ENCODE measurements at regions not wholly inside any gene's neighbourhood (a gene's known extent, or its start where the extent isn't known, plus 50 kb on each side); places are given as distances from the start of the nearest gene placed in this dataset.
"Not testable (repeated sequence)": the region's sequence is repeated elsewhere in the genome, so short reads cannot be mapped to it uniquely, and the experiment has no call there.

DNA sequence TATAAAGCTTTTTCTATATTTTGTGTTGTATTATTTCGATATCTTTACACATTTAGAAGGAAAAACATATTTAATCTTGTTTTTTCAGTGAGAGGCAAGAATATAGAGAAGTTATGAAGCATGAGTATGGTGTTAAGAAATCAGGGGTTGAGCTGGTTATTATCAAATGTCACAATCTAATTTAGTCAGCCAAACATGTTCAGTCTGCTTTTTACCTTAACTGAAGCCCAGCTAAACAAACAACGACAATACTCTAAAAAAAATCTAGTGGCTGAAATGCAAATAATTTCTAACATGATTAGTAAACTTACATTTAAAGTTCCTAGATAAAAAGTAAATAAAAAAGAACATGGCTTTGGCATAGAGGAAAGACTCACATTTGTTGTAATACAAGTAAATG is 433.8 kb upstream of the NRSN1 start:
- DNase-seq: no peak

DNA sequence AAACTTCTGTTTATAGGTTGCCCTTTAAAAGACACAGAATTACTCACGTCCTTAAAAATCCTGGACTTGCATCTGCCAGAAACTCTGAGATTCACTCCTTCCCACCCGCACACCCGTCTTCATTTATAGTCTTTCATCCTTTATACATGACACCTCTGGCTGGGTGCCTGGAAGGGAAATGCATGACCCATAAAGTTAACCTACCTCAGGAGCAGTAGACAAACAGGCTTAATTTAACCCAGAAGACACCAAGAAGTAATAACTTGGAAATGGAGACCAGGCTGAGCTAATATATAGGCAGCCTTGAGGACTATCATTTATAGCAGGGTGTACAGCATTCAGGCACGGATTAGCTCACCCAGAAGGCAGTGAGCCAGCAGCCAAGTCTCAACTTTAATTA is 429.0 kb upstream of the NRSN1 start:
- DNase-seq: no peak

DNA sequence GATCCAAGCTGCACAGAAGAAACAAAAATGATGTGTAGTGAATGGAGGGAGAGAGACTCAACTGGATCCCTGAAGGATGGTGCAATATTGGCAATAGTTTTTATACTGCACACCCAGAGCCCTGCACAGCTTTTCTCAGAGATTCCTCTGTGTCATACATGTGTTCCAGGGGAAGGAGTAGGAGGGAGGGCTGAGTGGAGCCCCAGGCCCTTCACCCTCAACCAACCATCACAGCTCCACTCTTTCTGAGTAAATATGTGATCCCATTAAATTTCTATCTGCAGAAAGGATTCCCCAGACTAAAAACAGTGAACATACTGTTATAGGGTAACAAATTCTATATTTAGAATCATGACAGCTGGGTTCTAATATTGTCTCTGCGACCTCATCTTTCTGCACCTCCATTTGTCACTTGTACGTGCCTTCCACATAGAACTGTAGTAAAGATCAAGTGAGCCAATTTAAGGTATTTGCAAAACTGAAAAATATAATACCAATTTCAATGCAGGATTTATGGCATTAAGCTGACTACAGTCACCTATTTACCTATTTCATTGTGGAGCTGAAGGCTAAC is 421.4 kb upstream of the NRSN1 start:
- no peak for DNase-seq

DNA sequence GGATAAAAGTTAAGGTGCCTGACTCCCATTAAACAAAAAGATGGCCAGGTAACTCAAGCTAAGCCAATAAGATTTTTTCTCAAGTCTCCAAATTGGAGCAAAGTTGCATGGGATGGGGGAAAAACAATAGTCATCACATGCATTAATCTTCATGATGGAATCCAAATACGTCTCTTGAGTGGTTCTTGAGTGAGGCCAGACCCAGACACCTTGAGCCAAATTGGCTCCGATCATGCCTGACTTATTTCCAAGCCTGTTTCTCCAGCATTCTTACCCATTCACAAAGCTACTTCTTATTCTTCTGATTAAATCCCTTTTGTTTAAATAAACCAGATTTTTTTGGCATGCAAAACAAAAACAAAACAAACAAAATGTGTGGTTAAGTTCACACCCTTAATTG is 420.3 kb upstream of the NRSN1 start:
- no peak for DNase-seq

DNA sequence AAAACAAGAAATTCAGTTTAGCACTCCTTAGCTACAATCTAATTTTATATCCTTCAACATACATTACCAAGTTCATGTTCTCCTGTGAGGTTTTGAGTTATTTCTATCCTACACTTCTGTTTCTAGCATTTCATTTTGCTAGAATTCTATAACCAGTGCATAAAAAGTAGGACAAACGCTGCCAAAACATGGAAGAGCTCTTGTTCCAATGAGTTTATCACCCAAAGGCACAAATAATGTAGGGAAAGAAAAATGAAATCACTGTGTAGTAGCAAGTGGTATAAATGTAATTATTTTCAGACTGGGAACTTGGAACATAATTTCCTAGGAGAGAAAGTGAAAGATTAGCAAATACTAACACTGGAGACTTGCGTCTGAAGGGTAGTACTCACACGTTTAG is 413.3 kb upstream of the NRSN1 start:
- DNase-seq: no peak

DNA sequence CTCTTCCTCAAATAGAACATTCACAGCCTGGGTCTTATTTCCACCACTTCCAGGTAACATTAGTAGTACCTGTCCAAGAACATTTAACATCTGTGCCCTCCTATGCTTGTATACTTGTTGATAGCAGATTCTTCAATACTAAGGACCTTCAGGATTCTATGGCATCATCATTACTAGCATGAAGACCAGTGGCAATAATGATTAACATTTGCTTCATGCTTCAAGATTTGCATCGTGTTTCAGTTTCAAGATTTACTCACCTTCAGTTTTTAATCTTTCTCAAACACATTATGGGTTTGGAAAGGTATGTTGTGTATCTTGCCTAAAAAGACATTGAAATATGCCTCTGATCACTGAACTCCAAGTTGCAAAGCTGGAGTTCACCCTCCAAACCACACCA is 412.8 kb upstream of the NRSN1 start:
- DNase-seq: no peak

DNA sequence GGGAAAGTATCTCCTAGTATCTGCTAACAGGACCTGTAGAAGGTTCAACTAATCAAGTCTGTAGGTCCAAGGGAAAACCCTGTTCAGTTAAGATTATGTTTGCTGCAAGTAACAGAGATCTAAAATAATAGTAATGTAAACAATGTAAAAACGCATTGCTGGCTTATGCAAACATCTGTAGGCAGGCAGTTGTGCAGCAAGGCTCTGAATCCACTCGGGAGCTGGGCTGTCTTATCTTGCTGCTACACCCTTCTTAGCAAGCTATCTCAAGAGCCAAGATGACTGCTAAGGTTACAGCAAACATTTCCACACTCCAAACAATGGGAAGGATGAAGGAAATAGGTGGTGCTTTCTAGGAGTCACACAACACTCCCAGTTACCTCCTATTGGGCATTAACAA is 397.3 kb upstream of the NRSN1 start:
- peak; percentile 80 for DNase-seq

DNA sequence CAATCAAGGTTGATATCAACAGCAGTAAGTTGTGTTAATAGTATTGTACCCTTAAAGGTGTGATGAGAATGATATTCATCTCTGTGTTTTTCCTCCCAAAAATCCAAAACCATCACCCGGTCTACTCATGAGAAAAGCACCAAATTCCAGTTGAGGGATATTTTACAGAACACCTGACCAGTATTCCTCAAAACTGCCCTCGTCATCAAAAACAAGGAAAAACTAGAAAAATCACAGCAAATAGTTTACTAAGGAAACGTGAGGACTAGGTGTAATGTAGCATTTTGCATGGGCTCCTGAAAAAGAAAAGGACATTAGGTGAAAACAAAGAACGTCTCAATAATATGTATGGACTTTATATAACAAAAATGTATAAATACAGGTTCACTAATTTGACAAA is 394.4 kb upstream of the NRSN1 start:
- no peak for DNase-seq

DNA sequence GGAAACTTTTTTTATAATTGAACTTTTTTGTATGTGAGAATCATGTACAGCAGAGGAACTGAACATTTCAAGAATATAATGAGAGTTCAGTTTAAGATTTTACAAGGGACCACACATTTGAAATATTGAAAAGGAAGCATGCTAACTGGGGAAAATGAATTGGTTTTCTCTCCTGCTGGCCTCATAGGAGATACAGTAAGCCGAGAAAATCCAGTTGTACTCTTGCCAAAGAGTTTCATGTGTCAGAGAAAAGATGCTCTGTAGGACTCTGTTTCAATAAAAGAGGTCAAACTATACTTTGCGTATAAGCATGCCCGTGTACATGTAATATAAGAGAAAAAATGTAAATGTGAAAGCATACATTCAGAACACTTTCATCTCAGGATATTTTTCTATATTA is 393.5 kb upstream of the NRSN1 start:
- DNase-seq: no peak

DNA sequence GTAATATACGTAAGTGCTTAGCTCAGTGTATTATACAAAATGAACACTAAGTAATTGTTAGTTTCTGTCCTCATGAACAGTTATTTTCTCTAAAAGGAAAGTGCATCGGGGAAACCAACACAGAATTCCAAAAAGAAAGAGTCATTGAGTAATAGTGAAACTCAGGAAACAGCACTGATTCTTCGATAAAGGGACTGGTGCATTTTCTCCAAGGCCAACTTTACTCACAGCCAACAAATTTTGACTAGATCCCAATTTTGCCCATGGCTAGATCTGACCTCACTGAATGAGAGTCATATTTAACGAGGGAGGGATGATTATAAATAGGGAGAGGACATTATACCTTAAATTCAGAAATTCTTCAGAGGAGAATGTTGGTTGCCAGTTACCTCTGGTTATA is 390.9 kb upstream of the NRSN1 start:
- no peak for DNase-seq

DNA sequence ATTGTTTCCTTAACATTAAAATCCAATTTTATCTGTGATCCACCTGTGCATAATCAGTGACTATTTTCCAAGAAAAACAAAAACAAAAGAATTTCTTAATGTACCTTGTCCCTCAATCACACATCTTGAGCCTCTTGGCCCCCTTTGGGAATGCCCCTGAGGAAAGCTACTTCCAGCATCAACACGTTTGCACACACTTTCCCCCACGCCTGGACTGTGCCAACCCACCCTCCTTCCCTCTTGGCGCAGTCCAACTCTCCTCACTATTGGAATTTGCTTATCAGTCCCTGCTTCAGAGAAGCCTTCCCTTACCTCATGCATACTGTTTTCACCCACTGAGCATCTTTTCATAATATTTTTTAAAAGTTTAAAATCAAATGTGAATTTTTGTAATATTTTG is 389.4 kb upstream of the NRSN1 start:
- DNase-seq: no peak

DNA sequence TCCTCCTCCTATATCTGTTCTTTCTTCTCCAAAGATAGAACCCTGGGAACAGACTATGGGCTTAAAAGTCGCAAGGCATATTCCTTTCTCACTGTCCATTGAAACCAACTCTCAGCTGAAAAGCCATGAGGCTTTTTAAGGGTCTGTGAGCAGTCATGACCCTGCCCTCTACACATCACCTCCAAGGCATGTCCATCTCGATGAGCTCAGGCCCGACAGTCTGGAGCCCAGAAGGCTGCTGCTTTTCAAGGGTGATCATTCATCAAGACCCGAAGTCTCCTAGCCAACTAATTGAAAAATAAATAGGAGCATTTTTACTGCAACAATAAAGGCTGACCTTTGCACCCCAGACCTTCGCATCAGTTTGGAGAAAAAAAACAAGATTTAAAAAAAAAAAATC is 378.8 kb upstream of the NRSN1 start:
- no peak for DNase-seq

DNA sequence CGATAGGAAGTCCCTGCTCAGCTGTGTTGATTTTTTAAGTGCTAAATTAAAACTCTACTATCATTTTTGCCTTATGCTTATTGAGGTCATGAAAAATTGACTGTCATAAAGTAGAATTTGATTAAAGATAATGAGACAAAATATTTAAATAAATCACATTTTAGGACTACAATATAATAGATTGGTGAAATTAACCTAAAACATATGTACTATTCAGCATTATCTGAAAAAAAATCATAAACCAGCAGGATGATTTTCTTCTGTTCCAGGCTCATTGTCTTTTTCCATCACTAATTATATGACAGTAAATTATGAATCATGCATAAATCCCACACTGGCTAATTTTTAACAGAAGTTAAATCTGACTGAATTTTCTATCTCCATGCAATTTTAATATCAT is 373.6 kb upstream of the NRSN1 start:
- DNase-seq: no peak

DNA sequence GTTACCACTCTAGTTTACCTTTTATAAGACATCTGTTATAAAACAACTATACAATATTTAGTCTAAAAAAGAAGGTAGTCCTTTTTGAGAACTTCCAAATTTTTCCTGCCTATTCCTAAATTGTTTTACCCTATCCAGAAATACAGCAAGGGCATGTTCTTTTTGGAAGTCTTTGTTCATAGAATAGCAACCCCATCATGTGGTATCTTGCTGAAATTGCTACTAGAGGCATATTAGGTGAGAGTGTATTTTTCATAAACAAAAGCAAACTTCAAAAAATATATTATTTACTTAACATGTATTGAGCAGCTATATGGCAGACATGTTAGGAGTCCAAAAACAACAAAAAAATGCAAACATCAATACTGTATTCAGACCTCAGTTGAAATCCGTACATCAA is 371.8 kb upstream of the NRSN1 start:
- peak; percentile 5 for DNase-seq

DNA sequence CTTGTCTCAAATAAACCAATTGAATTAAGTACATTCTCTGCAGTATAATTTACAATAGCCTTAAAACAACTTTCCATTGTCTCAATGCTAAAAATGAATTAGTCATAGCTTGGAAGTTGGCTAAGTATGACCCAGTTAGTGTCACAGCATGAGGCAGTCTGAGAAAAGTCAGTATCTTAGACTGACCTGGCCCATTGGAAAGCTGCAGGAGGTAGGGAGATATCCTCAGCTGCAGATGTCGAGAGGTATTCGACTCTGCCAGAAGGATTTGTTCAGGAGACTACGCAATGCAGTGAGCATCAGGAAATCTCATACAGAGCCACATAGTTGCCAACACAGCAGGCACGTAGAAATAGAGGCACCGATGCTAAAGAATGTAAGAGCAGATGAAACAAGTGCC is 350.9 kb upstream of the NRSN1 start:
- no peak for DNase-seq

DNA sequence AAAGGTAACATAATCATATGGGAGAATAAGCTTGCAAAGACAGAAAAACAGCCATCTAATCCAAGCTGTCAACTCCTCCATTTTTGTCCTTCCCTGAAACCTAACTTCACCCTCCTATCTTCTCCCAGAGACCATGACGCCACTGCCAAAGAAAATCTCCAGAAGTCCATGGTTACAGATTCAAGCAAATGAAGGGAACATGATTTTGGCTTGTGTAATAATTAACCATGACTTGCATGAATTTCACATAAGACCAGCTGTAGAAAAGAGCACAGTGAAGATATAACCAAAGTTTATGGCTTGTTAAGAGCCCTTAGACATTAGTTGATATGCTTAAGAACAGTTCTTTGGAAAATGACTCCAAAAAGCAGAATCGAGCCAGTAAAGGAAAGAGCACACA is 342.1 kb upstream of the NRSN1 start:
- no peak for DNase-seq

DNA sequence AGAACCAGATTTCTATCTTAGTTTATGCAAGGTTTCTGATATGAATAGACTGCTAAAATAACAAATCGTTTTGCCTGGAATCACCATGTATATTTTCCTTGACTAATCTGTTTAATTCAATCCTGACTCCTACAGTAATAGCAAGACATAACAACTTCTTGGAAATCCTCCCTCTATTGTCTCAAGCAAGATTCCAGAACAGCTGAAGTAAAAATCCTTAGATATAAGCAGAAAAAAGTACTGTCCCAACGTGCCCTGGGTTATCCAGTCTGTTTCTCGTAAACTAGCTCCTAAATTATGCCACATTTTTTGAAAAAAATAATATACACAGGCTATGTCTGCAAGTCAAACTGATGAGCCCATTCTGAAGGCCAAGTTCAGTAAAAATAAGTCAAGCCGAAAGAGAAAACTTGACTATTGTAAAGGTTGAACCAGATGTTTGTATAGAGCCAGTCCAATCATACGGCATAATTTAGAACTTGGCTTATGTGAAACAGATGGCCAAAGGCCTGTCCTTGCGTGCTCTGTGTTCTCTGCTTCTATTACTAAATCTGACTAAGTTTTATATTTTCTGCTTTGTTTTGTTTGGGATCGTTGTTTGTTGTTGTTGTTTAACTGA is 341.6 kb upstream of the NRSN1 start:
- DNase-seq: no peak

DNA sequence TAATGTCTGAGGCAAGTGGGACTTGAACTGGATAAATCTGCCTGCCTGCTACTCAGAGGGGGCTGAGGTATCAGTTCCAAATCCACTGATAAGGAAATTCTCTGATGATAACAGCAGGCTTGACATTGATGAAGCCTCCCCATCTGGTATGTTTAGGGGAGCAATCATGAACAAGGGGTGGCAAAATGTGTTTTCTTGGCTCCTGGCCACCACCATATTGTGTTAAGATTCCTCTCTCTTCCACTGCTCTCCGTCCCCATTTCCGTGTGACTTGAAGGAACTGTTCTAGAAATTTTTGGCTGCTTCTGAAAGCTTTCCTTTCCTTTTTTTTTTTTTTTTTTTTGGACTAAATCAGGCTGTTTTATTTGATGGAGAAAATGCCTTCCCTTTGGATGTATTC is 335.3 kb upstream of the NRSN1 start:
- DNase-seq: no peak

DNA sequence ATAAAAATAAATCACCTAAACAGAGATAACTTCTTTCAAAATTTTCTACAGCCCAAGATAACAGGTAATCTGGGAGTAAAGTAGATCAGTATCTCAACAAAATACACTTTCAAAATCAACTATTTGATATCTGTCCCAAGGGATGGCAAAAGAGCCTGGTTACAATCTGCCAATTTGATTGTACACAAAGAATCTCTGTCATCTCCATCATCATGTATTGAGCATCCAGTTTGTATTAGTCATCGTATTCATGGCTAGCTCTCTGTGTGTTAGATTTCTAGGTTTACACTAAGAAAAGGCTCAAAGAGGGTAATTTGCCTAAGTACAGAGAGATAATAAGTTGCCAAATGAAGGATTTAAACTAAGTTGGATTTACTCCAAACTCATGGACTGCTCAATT is 329.0 kb upstream of the NRSN1 start:
- DNase-seq: no peak

DNA sequence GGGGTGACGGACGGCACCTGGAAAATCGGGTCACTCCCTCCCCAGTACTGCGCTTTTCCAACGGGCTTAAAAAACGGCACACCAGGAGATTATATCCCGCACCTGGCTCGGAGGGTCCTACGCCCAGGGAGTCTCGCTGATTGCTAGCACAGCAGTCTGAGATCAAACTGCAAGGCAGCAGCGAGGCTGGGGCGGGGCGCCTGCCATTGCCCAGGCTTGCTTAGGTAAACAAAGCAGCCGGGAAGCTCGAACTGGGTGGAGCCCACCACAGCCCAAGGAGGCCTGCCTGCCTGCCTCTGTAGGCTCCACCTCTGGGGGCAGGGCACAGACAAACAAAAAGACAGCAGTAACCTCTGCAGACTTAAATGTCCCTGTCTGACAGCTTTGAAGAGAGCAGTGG is 321.7 kb upstream of the NRSN1 start:
- not testable (repeated sequence) for DNase-seq

DNA sequence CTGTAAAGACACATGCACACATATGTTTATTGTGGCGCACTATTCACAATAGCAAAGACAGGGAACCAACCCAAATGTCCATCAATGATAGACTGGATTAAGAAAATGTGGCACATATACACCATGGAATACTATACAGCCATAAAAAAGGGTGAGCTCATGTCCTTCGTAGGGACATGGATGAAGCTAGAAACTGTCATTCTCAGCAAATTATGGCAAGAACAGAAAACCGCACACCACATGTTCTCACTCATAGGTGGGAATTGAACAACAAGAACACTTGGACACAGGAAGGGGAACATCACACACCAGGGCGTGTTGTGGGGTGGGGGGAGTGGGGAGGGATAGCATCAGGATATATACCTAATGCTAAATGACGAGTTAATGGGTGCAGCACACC is 304.9 kb upstream of the NRSN1 start:
- DNase-seq: not testable (repeated sequence)

DNA sequence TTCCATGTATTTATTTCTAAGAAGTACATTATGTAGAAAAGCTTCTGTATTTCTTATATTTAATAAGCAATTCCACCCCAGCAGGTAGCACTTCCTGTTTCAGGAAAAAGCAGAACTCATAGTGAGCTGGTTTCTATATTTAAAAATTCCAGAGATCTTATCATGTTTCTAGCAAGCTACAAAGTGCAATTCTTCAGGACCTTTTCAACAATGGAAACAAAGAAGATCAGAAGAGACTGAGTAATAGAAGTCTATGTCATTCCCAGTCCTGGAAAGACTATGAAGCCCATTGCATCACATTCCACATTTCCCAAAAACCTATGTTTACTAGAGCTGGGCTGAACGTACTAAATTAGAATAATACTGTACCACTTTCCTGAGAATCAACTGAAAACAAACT is 302.6 kb upstream of the NRSN1 start:
- DNase-seq: peak; percentile 37

DNA sequence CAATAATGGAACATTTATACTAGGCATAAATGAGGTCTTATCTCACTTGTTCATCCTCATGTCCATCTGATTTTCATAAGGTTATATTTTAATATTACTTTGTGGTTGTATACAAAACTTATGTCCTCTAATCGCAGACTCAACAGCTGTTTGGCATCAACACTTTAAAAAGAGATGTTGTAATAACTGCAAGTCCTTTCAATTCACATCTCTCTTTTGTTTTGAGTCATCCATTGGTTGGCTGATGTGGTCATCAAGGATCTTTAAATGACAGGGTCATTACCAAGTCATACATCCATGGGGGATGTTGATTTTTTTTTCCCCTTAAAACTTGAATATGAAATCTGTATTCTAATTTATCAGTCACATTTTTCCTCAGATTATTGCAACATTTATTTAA is 299.4 kb upstream of the NRSN1 start:
- DNase-seq: no peak

DNA sequence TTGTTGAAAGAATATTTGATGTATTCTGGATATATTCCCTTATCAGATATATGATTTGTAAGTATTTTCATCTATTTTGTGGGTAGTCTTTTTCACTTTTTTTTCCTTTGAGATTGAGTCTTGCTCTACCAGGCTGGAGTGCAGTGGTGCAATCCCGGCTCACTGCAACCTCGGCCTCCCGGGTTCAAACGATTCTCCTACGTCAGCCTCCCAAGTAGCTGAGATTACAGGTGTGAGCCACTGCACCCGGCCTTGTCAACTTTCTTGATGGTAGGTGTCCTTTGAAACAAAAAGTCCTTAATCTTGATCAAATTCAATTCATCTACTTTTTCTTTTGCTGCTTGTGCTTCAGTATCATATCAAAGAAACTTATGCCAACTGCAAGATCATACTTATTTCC is 297.2 kb upstream of the NRSN1 start:
- no peak for DNase-seq

DNA sequence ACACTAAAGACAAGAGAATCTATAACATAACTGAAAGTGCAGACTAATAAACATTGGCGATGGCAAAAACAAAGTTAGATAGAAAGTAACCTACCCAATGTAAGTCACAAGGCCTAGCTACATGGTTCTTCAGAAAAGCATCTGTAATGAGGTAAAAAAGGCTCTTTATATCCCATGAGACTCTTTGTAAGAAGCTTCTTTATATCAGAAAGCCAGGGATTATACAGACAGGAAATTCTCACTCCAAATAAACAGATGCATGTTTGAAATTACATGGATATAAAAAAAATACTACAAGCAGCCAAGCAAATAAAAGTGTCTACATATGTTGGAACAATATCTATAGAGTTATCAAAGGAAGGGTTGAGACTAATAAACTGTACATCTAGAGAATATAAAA is 284.9 kb upstream of the NRSN1 start:
- no peak for DNase-seq

DNA sequence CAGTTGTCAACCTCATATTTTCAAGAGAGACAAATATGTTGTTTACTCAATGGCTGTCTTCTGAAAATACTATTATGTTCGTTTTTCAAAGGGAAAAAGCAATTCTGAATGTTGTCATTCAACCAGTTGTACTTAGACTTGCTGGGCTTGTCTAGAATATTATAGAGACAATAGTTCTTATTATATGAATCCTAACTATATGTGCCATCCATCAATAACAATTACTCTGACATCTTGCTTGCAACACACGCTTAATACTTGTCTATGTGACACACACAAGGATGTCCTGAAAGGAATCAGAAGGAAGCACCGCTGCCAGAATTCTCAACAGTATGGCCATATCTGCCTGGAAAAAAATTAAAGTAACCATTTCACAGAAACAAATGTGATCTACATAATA is 283.3 kb upstream of the NRSN1 start:
- DNase-seq: no peak

All from hematopoietic multipotent progenitor cell treated with erythropoietin and hydrocortisone succinate and interleukin-3 and kit ligand, for 4 days (in vitro differentiated cells).